ENCODE measurements at regions not wholly inside any gene's neighbourhood (a gene's known extent, or its start where the extent isn't known, plus 50 kb on each side); places are given as distances from the start of the nearest gene placed in this dataset.

DNA sequence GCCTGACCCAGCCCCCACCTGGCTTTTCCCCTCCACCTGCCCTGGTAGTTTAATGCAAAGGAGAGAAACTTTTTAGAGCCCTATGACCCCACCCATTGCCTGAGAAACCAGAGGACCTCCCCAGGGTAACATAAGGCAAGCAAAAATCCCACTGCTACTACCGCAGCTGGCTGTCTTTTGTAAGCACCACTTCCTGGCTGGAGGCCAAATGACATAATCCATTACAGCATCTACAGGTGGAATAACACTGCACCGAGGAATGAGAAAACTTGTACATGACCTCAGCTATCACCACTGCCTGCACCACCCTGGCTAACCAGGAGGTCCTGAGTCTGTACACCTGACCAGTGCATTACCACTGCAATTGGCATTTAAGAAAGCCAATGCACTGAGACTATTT is 149.6 kb upstream of the GALNT5 start:
- TF ChIP-seq EZH2 (IDR thresholded peaks at IDR 0.05) (no peak), POLR2AphosphoS5 (IDR thresholded peaks at IDR 0.05; ENCODE audit: borderline replicate concordance, low read depth, low read length) (no peak)

All from SK-N-MC (cell line).